ENCODE measurements at regions not wholly inside any gene's neighbourhood (a gene's known extent, or its start where the extent isn't known, plus 50 kb on each side); places are given as distances from the start of the nearest gene placed in this dataset.

DNA sequence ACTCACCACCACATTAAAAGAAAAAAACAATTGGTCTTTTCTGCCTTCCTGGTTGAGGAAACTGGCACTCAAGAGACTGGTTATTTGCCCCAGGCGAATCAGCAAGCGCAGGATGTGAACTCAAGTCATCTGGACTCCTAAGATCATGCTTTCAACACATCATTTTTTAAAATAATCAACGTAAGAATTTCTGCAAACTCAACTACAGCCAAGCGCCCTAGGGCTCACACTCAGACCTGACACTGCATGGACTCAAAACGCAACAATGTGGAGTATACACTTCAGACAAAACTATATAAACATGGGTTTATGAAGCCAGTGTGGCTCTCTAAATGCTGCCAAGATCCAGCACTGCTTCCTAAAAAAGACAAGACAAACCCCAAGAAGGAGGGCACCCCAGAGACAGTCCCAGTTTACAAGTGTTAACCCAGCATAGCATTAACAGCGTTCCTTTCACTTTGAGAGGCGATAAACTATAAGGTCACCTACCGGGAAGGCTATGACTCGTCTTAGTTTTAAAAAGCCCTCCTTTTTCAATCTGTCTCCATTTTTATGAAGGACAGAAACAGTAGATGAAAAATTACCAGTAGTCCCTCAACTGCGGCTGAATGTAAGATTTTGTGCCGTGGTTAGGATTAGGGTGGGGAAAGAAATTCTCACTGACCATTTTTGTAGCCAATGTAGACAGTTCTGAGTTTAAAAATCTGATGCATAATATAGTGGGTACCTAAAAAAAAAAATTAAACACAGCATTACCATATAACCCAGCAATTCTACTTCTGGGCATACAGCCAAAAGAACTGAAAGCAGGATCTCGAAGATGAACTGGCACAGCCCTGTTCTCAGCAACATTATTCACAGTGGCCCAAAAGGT lies 54.8 kb downstream of the SIPA1L2 start:
- TF ChIP-seq PPARA (CRISPR knock-in tag; IDR thresholded peaks at IDR 0.05; ENCODE audit: borderline replicate concordance), result no peak
- no peak for TF ChIP-seq ZFP30 (CRISPR knock-in tag; IDR thresholded peaks at IDR 0.05)
- TF ChIP-seq ZNF565 (CRISPR knock-in tag; conservative IDR thresholded peaks at IDR 0.05; ENCODE audit: low read depth), result no peak
- no peak for TF ChIP-seq ZNF70 (CRISPR knock-in tag; IDR thresholded peaks at IDR 0.05)
- no peak for TF ChIP-seq OSR1 (CRISPR knock-in tag; IDR thresholded peaks at IDR 0.05)
- TF ChIP-seq CSDC2 (CRISPR knock-in tag; IDR thresholded peaks at IDR 0.05), result no peak
- no peak for TF ChIP-seq ZNF8 (CRISPR knock-in tag; IDR thresholded peaks at IDR 0.05)
- TF ChIP-seq TOX (CRISPR knock-in tag; IDR thresholded peaks at IDR 0.05; ENCODE audit: borderline replicate concordance), result no peak
- no peak for TF ChIP-seq BACH2 (CRISPR knock-in tag; IDR thresholded peaks at IDR 0.05; ENCODE audit: borderline replicate concordance)
- TF ChIP-seq, protein P1, sequence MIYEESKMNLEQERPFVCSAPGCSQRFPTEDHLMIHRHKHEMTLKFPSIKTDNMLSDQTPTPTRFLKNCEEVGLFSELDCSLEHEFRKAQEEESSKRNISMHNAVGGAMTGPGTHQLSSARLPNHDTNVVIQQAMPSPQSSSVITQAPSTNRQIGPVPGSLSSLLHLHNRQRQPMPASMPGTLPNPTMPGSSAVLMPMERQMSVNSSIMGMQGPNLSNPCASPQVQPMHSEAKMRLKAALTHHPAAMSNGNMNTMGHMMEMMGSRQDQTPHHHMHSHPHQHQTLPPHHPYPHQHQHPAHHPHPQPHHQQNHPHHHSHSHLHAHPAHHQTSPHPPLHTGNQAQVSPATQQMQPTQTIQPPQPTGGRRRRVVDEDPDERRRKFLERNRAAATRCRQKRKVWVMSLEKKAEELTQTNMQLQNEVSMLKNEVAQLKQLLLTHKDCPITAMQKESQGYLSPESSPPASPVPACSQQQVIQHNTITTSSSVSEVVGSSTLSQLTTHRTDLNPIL (CRISPR knock-in tag; IDR thresholded peaks at IDR 0.05; ENCODE audit: low read depth), result no peak
- TF ChIP-seq, protein P2, sequence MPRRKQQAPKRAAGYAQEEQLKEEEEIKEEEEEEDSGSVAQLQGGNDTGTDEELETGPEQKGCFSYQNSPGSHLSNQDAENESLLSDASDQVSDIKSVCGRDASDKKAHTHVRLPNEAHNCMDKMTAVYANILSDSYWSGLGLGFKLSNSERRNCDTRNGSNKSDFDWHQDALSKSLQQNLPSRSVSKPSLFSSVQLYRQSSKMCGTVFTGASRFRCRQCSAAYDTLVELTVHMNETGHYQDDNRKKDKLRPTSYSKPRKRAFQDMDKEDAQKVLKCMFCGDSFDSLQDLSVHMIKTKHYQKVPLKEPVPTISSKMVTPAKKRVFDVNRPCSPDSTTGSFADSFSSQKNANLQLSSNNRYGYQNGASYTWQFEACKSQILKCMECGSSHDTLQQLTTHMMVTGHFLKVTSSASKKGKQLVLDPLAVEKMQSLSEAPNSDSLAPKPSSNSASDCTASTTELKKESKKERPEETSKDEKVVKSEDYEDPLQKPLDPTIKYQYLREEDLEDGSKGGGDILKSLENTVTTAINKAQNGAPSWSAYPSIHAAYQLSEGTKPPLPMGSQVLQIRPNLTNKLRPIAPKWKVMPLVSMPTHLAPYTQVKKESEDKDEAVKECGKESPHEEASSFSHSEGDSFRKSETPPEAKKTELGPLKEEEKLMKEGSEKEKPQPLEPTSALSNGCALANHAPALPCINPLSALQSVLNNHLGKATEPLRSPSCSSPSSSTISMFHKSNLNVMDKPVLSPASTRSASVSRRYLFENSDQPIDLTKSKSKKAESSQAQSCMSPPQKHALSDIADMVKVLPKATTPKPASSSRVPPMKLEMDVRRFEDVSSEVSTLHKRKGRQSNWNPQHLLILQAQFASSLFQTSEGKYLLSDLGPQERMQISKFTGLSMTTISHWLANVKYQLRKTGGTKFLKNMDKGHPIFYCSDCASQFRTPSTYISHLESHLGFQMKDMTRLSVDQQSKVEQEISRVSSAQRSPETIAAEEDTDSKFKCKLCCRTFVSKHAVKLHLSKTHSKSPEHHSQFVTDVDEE (CRISPR knock-in tag; IDR thresholded peaks at IDR 0.05), result no peak
- TF ChIP-seq SNAI2 (CRISPR knock-in tag; IDR thresholded peaks at IDR 0.05), result no peak
- TF ChIP-seq GLIS3 (CRISPR knock-in tag; IDR thresholded peaks at IDR 0.05), result no peak
- no peak for TF ChIP-seq ZFP3 (CRISPR knock-in tag; IDR thresholded peaks at IDR 0.05)
- TF ChIP-seq ISL1 (CRISPR knock-in tag; IDR thresholded peaks at IDR 0.05), result no peak
- peak; percentile 68 for ATAC-seq

DNA sequence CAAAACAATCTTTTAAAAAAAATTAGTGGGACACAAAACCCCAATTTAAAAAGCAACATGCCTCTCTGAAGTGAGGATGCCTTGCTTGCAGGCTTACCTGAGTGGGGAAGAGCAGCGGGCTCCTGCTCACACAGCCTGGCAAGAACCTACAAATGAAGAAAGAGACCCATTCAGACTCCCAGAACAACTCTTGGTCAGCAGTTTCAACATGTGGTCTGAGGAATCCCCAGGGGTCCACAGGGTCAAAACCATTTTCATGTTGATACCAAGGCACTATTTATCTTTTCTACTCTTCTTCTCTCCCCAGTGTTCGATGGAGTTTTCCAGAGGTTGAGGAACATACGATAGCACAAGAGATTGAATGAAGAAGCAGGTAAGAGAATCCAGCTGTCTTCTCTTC lies 55.9 kb downstream of the SIPA1L2 start:
- TF ChIP-seq ISL1 (CRISPR knock-in tag; IDR thresholded peaks at IDR 0.05) (no peak), ZFP3 (CRISPR knock-in tag; IDR thresholded peaks at IDR 0.05) (no peak), ZNF8 (CRISPR knock-in tag; IDR thresholded peaks at IDR 0.05) (no peak), ZC3H10 (CRISPR knock-in tag; IDR thresholded peaks at IDR 0.05) (no peak), RARB (CRISPR knock-in tag; IDR thresholded peaks at IDR 0.05) (no peak), ZNF70 (CRISPR knock-in tag; IDR thresholded peaks at IDR 0.05) (no peak), SNAI2 (CRISPR knock-in tag; IDR thresholded peaks at IDR 0.05) (no peak), ZFP30 (CRISPR knock-in tag; IDR thresholded peaks at IDR 0.05) (no peak), PPARA (CRISPR knock-in tag; IDR thresholded peaks at IDR 0.05; ENCODE audit: borderline replicate concordance) (no peak), TOX (CRISPR knock-in tag; IDR thresholded peaks at IDR 0.05; ENCODE audit: borderline replicate concordance) (no peak), TCF4 (CRISPR knock-in tag; IDR thresholded peaks at IDR 0.05; ENCODE audit: borderline replicate concordance) (no peak), ZNF565 (CRISPR knock-in tag; conservative IDR thresholded peaks at IDR 0.05; ENCODE audit: low read depth) (no peak)
- TF ChIP-seq, protein P3, sequence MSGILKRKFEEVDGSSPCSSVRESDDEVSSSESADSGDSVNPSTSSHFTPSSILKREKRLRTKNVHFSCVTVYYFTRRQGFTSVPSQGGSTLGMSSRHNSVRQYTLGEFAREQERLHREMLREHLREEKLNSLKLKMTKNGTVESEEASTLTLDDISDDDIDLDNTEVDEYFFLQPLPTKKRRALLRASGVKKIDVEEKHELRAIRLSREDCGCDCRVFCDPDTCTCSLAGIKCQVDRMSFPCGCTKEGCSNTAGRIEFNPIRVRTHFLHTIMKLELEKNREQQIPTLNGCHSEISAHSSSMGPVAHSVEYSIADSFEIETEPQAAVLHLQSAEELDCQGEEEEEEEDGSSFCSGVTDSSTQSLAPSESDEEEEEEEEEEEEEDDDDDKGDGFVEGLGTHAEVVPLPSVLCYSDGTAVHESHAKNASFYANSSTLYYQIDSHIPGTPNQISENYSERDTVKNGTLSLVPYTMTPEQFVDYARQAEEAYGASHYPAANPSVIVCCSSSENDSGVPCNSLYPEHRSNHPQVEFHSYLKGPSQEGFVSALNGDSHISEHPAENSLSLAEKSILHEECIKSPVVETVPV (CRISPR knock-in tag; IDR thresholded peaks at IDR 0.05), result no peak
- TF ChIP-seq, protein P2 (CRISPR knock-in tag; IDR thresholded peaks at IDR 0.05), result no peak
- TF ChIP-seq, protein P4, sequence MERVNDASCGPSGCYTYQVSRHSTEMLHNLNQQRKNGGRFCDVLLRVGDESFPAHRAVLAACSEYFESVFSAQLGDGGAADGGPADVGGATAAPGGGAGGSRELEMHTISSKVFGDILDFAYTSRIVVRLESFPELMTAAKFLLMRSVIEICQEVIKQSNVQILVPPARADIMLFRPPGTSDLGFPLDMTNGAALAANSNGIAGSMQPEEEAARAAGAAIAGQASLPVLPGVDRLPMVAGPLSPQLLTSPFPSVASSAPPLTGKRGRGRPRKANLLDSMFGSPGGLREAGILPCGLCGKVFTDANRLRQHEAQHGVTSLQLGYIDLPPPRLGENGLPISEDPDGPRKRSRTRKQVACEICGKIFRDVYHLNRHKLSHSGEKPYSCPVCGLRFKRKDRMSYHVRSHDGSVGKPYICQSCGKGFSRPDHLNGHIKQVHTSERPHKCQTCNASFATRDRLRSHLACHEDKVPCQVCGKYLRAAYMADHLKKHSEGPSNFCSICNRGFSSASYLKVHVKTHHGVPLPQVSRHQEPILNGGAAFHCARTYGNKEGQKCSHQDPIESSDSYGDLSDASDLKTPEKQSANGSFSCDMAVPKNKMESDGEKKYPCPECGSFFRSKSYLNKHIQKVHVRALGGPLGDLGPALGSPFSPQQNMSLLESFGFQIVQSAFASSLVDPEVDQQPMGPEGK (CRISPR knock-in tag; IDR thresholded peaks at IDR 0.05; ENCODE audit: borderline replicate concordance), result no peak
- TF ChIP-seq, protein P1 (CRISPR knock-in tag; IDR thresholded peaks at IDR 0.05; ENCODE audit: low read depth), result no peak
- TF ChIP-seq, protein P5, sequence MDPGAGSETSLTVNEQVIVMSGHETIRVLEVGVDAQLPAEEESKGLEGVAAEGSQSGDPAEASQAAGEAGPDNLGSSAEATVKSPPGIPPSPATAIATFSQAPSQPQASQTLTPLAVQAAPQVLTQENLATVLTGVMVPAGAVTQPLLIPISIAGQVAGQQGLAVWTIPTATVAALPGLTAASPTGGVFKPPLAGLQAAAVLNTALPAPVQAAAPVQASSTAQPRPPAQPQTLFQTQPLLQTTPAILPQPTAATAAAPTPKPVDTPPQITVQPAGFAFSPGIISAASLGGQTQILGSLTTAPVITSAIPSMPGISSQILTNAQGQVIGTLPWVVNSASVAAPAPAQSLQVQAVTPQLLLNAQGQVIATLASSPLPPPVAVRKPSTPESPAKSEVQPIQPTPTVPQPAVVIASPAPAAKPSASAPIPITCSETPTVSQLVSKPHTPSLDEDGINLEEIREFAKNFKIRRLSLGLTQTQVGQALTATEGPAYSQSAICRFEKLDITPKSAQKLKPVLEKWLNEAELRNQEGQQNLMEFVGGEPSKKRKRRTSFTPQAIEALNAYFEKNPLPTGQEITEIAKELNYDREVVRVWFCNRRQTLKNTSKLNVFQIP (CRISPR knock-in tag; IDR thresholded peaks at IDR 0.05; ENCODE audit: borderline replicate concordance, low read depth), result no peak
- ATAC-seq, result no peak
